ENCODE measurements at regions not wholly inside any gene's neighbourhood (a gene's known extent, or its start where the extent isn't known, plus 50 kb on each side); places are given as distances from the start of the nearest gene placed in this dataset.

GRCh38 chr4:187479511-187479910, 516.1 kb upstream of the ZFP42 start:
- Histone ChIP-seq H3K9ac (ENCODE audit: control insufficient read depth, extremely low read depth, insufficient read depth, low read length) (no peak overlapping the region), H3K4me1 (ENCODE audit: control insufficient read depth, extremely low read depth, insufficient read depth, low read length) (peaks cover 7% of the 10 kb centered on the region), H3K36me3 (ENCODE audit: control insufficient read depth in 2 of 2, extremely low read depth in 1 of 2, insufficient read depth in 2 of 2, low read length in 2 of 2) (no peaks in the 10 kb centered on the region), H3K9me3 (ENCODE audit: control insufficient read depth, low read depth, low read length) (no peaks in the 10 kb centered on the region), H2AFZ (ENCODE audit: control insufficient read depth, low read length) (no peak overlapping the region), H3K4me3 (ENCODE audit: control insufficient read depth in 2 of 3, extremely low read depth in 1 of 3, insufficient read depth in 2 of 3, low read depth in 1 of 3, low read length in 3 of 3) (no peak overlapping the region), H3K27me3 (ENCODE audit: control insufficient read depth, extremely low read depth, insufficient read depth, low read length) (no peaks in the 10 kb centered on the region), H3K4me2 (ENCODE audit: control insufficient read depth, extremely low read depth, insufficient read depth, low read depth, low read length) (no peak overlapping the region), H4K20me1 (ENCODE audit: control insufficient read depth, extremely low read depth, insufficient read depth, low read length) (no peaks in the 10 kb centered on the region), H3K9me1 (ENCODE audit: control insufficient read depth, extremely low read depth, insufficient read depth, low read length) (no peaks in the 10 kb centered on the region), H3K79me2 (ENCODE audit: control insufficient read depth, insufficient read depth, low read length) (no peaks in the 10 kb centered on the region), H3K27ac (ENCODE audit: control insufficient read depth, insufficient read depth, low read length) (no peak overlapping the region)
- FAIRE-seq (no peak), DNase-seq (ENCODE audit: low read depth, low spot score) (no peak)
- dilution Hi-C loops (cut with MboI; ENCODE audit: extremely low pct_ligation_motif_present, low sequenced_read_pairs), result no loop called here
- TF ChIP-seq CTCF (optimal IDR thresholded peaks at IDR 0.05 in 1 of 3, IDR thresholded peaks at IDR 0.05 in 1 of 3, conservative IDR thresholded peaks at IDR 0.05 in 1 of 3; ENCODE audit: extremely low read depth in 1 of 3, insufficient read depth in 2 of 3, low read length in 3 of 3), result no peak
- no peak for TF ChIP-seq EZH2 (IDR thresholded peaks at IDR 0.05; ENCODE audit: low read length)

GRCh38 chr4:187480146-187481145, 515.1 kb upstream of the ZFP42 start:
- Histone ChIP-seq H3K79me2 (ENCODE audit: control insufficient read depth, insufficient read depth, low read length) (no peaks in the 10 kb centered on the region), H3K4me1 (ENCODE audit: control insufficient read depth, extremely low read depth, insufficient read depth, low read length) (peaks cover 7% of the 10 kb centered on the region), H3K4me2 (ENCODE audit: control insufficient read depth, extremely low read depth, insufficient read depth, low read depth, low read length) (no peak overlapping the region), H4K20me1 (ENCODE audit: control insufficient read depth, extremely low read depth, insufficient read depth, low read length) (no peaks in the 10 kb centered on the region), H3K9me3 (ENCODE audit: control insufficient read depth, low read depth, low read length) (no peaks in the 10 kb centered on the region), H3K36me3 (ENCODE audit: control insufficient read depth in 2 of 2, extremely low read depth in 1 of 2, insufficient read depth in 2 of 2, low read length in 2 of 2) (no peaks in the 10 kb centered on the region), H3K9me1 (ENCODE audit: control insufficient read depth, extremely low read depth, insufficient read depth, low read length) (no peaks in the 10 kb centered on the region), H3K27ac (ENCODE audit: control insufficient read depth, insufficient read depth, low read length) (no peak overlapping the region), H3K9ac (ENCODE audit: control insufficient read depth, extremely low read depth, insufficient read depth, low read length) (no peak overlapping the region), H3K4me3 (ENCODE audit: control insufficient read depth in 2 of 3, extremely low read depth in 1 of 3, insufficient read depth in 2 of 3, low read depth in 1 of 3, low read length in 3 of 3) (no peak overlapping the region), H2AFZ (ENCODE audit: control insufficient read depth, low read length) (no peak overlapping the region), H3K27me3 (ENCODE audit: control insufficient read depth, extremely low read depth, insufficient read depth, low read length) (no peaks in the 10 kb centered on the region)
- dilution Hi-C loops (cut with MboI; ENCODE audit: extremely low pct_ligation_motif_present, low sequenced_read_pairs), result no loop called here
- FAIRE-seq (no peak), DNase-seq (ENCODE audit: low read depth, low spot score) (no peak)
- TF ChIP-seq EZH2 (IDR thresholded peaks at IDR 0.05; ENCODE audit: low read length) (no peak), CTCF (optimal IDR thresholded peaks at IDR 0.05 in 1 of 3, IDR thresholded peaks at IDR 0.05 in 1 of 3, conservative IDR thresholded peaks at IDR 0.05 in 1 of 3; ENCODE audit: extremely low read depth in 1 of 3, insufficient read depth in 2 of 3, low read length in 3 of 3) (no peak)
